ENCODE measurements at regions not wholly inside any gene's neighbourhood (a gene's known extent, or its start where the extent isn't known, plus 50 kb on each side); places are given as distances from the start of the nearest gene placed in this dataset.

DNA sequence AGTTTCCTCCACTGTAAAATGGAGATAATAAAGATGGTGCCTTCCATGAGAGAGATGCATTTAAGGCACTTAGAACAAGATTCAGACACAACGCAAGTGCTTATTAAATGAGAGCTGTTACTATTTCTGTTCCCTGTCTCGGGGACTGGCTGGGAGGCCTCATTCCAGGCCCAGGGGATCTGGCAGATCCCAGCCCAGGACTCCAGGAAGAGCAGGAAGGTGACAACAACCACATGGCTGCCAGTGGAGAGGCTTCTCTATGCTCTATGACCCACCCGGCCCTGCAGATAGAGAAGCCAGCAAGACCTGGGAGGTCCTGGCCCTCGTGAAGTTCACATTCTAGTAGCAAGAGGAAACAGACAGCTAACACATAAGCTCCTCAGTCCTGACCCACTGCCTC lies 175.5 kb downstream of the ACTL8 start:
- no peak for DNase-seq (ENCODE audit: low read depth, low spot score)

GRCh38 chr1:17932164-17932563 lies 175.4 kb upstream of the IGSF21 start:
- no peak for DNase-seq (ENCODE audit: low read depth, low spot score)

GRCh38 chr1:17933501-17933900 lies 174.1 kb upstream of the IGSF21 start:
- no peak for DNase-seq (ENCODE audit: low read depth, low spot score)

DNA sequence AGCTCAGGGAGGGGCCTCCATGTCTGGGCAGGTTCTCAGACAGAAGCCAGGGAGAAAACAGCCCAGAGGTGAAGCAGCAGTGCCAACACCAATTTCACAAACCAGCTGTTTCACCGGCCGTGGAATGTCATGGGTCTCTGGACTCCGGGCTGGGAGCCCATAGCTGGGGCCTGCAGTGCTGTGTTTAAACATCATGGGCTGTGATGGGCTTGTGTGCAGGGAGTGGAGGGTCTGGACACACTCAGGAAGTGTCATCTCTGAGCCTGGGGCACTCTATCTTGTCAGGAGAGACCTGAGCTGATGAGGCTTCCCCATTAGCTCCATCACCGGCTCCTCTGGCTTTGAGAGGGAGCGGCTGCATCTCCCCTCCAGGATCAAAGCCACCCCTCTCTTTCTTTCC lies 173.6 kb upstream of the IGSF21 start:
- DNase-seq (ENCODE audit: low read depth, low spot score), result no peak

GRCh38 chr1:17935230-17935629 lies 172.4 kb upstream of the IGSF21 start:
- no peak for DNase-seq (ENCODE audit: low read depth, low spot score)

GRCh38 chr1:17941431-17942189 lies 166.0 kb upstream of the IGSF21 start:
- no peak for DNase-seq (ENCODE audit: low read depth, low spot score)

GRCh38 chr1:17943506-17943905 lies 164.1 kb upstream of the IGSF21 start:
- no peak for DNase-seq (ENCODE audit: low read depth, low spot score)

GRCh38 chr1:17944646-17945045 lies 163.0 kb upstream of the IGSF21 start:
- no peak for DNase-seq (ENCODE audit: low read depth, low spot score)

- no peak for DNase-seq (ENCODE audit: low read depth, low spot score)
Measured at GRCh38 chr1:17946434-17946833, 161.2 kb upstream of the IGSF21 start.

- no peak for DNase-seq (ENCODE audit: low read depth, low spot score)
Measured at GRCh38 chr1:17948594-17948993, 159.0 kb upstream of the IGSF21 start.

DNA sequence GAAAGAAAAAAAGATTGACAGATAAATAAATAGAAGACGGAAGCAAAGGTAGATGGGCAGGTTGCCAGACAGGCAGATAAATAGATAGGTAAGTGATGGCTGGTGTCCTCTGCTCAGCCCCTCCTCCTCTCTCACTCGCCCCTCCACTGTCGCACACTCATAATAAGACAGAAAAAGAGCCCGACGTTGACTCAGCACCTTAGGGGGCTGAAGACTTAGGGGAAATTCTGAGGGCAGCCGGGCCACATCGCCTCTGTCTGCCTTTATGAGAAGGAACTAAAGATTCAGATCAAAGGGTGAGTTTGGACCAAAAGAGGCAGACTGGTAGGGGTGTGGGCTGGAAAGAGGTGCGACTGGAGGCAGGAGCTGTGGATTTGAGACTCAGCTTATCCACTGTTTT lies 158.1 kb upstream of the IGSF21 start:
- DNase-seq (ENCODE audit: low read depth, low spot score), result no peak

DNA sequence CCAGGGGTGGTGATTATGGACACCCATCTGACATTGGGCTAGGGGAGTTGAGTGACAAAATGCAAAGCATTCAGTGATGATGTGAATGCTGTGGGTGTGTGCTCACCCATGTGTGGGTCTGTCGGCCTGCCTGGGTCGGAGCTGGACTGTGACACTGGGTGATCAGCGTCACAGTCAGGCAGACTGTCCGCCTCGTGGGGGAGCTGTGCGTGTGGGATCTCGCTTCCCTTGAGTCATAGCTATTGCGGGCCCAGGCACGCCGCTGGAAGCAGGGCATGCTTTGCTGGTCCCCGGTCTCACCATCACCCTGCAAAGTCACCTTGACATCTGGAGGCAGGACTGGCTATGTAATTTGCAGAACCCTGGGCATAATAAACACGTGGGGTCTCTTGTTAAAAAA lies 156.9 kb upstream of the IGSF21 start:
- no peak for DNase-seq (ENCODE audit: low read depth, low spot score)

DNA sequence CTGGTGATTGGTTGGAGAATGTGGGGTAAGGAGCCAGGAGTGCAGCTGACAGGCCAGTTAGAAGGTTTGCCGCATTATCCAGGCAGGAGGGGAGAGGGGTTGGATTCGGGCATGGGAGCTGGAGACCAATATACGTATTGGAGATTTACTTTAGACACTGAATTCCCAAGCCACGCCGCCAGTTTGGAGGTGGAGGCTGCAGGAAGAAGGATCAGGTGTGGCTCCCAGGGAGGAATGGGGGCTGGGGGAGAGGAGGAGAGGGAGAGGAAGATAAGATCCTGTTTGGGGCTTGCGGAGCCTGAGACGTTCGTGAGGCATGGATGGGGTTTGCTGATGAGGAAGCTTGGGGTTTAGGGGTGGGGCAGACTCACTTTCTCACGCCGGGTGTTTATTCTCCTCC lies 155.1 kb upstream of the IGSF21 start:
- no peak for DNase-seq (ENCODE audit: low read depth, low spot score)

DNA sequence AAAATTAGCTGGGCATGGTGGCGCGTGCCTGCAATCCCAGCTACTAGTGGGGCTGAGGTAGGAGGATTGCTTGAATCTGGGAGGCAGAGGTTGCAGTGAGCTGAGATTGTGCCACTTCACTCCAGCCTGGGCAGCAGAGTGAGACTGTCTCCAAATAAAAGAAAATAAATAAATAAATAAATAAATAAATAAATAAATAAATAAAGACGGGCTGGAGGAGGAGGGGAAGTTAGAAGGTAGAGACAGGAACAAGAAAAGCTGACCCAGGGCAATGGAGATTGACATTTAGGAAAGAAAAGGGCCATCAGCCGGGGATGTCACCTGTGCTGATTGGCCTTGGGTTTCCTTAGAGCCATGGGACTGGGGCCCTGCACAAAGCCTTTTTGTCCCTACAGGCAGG lies 153.7 kb upstream of the IGSF21 start:
- DNase-seq (ENCODE audit: low read depth, low spot score), result no peak

- DNase-seq (ENCODE audit: low read depth, low spot score), result no peak
Measured at GRCh38 chr1:17955302-17956285, 152.0 kb upstream of the IGSF21 start.

DNA sequence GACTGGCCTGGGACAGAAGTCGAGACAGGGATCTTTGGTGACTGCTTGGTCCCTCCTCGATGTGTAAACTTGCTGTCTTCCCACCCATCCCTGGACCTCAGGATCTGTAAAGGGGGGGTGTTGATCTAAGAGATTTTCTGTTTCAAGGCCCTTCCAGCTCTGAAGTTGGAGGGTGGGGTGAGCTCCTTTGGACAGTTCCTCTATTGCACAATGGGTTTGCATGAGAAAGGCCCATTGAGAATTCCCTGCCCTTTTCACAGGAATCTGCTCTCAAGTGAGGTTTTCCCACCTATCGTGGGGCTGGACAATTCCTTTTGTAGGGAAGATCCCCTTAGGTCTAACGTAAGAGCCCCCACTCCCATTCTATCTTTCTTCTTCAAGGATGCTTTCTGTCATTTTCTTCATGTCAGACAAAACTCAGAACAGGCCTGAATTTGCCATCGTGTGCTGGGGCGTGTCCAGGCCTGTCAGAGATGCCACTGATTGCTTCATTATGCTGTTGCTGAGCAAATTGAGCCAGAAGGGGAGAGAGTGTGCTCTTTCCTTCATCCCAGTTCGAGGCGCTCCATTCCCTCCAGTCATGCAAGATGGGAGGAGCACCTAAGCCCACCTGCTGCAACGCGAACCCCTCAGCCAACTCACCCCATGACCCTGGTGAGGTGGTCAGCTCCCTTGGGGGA lies 149.9 kb upstream of the IGSF21 start:
- no peak for DNase-seq (ENCODE audit: low read depth, low spot score)

DNA sequence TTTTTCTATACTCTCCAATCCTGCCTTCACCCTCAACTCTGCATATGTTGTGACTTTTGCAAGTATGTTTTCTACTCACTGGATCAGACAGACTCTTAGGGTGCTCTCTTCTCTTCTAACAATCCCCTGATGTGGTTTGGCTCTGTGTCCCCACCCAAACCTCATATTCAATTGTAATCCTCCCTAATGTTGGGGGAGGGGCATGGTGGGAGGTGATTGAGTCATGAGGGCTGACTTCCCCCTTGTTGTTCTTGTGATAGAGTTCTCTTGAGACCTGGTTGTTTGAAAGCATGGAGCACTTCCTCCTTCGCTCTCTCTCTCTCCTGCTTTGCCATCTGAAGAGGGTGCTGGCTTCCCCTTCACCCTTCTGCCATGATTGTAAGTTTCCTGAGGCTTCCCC lies 148.9 kb upstream of the IGSF21 start:
- DNase-seq (ENCODE audit: low read depth, low spot score), result no peak

DNA sequence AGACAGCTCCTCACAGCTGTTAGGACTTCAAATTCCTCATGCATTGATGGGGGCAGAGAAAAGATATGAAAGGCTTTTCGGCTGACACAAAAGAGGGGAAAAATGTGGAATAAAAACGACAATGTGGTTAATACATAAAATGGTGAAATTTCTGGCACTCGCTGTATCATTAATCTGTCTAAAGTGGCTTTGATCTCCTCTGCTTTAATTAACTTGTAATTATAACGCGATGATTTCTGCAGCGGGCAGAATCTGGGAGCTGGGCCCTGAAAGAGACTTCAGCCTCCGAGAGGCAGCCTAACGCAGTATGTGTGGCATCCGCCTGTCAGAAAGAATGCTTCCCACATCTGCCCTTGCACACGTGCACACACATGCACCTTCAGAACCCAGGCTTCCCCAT lies 144.1 kb upstream of the IGSF21 start:
- DNase-seq (ENCODE audit: low read depth, low spot score), result no peak

GRCh38 chr1:17965515-17966100 lies 142.0 kb upstream of the IGSF21 start:
- DNase-seq (ENCODE audit: low read depth, low spot score), result no peak

DNA sequence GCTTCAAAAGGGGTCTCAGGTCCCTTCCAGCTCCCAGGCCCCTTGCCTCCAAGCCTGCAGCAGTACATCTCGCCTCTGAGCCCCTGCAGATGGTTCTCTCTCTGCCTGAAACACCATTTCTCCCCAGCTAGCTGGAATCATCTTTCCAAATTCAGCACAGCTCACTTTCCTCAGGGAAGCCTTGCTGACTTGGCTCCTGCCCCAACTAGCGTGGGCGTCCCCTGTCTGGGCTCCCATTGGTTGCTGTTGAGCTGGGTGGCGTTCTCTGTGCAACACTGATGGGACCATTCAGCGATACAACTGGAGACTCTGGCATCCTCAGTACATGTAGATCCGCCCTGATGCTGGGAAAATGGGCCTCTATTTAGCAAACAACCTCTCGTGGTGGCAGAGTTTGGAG lies 141.3 kb upstream of the IGSF21 start:
- DNase-seq (ENCODE audit: low read depth, low spot score), result no peak

DNA sequence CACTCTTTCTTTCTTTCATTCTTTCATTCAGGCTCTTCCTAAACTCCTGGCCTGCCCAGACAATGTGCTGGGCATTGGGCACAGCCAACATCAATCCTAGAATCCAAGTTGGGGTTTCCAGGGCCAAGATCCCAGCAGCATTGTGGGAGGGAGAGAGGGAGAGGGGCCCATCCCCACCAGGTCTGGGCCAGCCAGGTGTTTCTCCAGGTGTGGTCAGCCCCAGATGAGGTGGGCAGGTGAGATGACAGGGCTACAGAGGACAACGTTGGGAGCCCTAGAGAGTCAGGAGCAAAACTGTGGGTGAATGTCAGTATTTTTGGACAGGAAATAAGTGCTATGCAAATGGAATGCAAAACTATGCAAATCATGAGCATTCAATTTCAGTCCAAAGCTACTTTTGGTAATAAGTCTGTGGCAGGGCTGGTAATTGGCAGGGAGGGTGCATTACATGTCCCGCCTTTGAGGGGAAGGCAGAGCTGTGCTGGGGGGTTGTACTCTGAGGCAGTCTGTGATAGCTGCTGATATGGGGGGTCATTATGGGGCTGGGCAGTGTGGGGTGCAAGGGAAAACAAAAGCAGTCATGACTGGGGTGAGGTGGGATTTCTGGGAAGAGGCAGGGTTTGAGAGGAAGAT lies 139.9 kb upstream of the IGSF21 start:
- no peak for DNase-seq (ENCODE audit: low read depth, low spot score)

Data from iPS DF 19.7 (cell line).